ENCODE measurements at regions not wholly inside any gene's neighbourhood (a gene's known extent, or its start where the extent isn't known, plus 50 kb on each side); places are given as distances from the start of the nearest gene placed in this dataset.

GRCh38 chr10:43912469-43912868, 263.8 kb upstream of the ZNF32 start:
- TF ChIP-seq CTCF (IDR thresholded peaks at IDR 0.05) (no peak), POLR2A (IDR thresholded peaks at IDR 0.05) (no peak), POLR2AphosphoS5 (IDR thresholded peaks at IDR 0.05) (no peak), EP300 (IDR thresholded peaks at IDR 0.05; ENCODE audit: low read depth) (no peak)

Data from transverse colon (tissue), 4 donors.